ENCODE measurements at regions not wholly inside any gene's neighbourhood (a gene's known extent, or its start where the extent isn't known, plus 50 kb on each side); places are given as distances from the start of the nearest gene placed in this dataset.

DNA sequence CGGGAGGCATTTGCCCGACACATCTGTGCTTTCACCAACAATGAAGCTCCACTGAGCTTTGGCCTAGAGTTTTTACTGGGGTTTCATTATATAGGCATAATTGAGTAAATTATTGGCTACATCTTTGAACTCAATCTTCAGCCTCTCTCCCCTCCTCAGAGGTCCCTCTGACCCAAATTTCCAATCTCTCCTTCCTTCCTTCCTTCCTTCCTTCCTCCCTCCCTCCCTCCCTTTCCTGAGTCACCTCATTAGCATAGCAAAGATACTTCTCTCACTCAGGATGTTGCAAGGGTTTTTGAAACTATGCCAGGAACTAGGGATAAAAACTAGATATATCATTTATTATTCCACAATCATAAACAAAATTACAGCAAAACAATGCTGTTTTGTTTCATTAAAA lies 202.8 kb upstream of the PRNP start:
- TF ChIP-seq RAD21 (conservative IDR thresholded peaks at IDR 0.05 in 1 of 2, IDR thresholded peaks at IDR 0.05 in 1 of 2) = no peak
- no peak for TF ChIP-seq SMC3 (IDR thresholded peaks at IDR 0.05)
- no peak for TF ChIP-seq POLR2A (IDR thresholded peaks at IDR 0.05; ENCODE audit: low read length)
- TF ChIP-seq, protein P1, sequence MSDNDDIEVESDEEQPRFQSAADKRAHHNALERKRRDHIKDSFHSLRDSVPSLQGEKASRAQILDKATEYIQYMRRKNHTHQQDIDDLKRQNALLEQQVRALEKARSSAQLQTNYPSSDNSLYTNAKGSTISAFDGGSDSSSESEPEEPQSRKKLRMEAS (IDR thresholded peaks at IDR 0.05) = no peak
- no peak for TF ChIP-seq HDAC2 (IDR thresholded peaks at IDR 0.05)
- TF ChIP-seq, protein P2, sequence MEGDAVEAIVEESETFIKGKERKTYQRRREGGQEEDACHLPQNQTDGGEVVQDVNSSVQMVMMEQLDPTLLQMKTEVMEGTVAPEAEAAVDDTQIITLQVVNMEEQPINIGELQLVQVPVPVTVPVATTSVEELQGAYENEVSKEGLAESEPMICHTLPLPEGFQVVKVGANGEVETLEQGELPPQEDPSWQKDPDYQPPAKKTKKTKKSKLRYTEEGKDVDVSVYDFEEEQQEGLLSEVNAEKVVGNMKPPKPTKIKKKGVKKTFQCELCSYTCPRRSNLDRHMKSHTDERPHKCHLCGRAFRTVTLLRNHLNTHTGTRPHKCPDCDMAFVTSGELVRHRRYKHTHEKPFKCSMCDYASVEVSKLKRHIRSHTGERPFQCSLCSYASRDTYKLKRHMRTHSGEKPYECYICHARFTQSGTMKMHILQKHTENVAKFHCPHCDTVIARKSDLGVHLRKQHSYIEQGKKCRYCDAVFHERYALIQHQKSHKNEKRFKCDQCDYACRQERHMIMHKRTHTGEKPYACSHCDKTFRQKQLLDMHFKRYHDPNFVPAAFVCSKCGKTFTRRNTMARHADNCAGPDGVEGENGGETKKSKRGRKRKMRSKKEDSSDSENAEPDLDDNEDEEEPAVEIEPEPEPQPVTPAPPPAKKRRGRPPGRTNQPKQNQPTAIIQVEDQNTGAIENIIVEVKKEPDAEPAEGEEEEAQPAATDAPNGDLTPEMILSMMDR (IDR thresholded peaks at IDR 0.05) = no peak
- no peak for TF ChIP-seq MYC (IDR thresholded peaks at IDR 0.05; ENCODE audit: borderline replicate concordance, low read length)
- TF ChIP-seq SREBF2 (IDR thresholded peaks at IDR 0.05) = no peak
- TF ChIP-seq ZNF302 (CRISPR knock-in tag; IDR thresholded peaks at IDR 0.05) = no peak
- no peak for TF ChIP-seq POLR2AphosphoS2 (conservative IDR thresholded peaks at IDR 0.05; ENCODE audit: low read length)
- TF ChIP-seq, protein P3, sequence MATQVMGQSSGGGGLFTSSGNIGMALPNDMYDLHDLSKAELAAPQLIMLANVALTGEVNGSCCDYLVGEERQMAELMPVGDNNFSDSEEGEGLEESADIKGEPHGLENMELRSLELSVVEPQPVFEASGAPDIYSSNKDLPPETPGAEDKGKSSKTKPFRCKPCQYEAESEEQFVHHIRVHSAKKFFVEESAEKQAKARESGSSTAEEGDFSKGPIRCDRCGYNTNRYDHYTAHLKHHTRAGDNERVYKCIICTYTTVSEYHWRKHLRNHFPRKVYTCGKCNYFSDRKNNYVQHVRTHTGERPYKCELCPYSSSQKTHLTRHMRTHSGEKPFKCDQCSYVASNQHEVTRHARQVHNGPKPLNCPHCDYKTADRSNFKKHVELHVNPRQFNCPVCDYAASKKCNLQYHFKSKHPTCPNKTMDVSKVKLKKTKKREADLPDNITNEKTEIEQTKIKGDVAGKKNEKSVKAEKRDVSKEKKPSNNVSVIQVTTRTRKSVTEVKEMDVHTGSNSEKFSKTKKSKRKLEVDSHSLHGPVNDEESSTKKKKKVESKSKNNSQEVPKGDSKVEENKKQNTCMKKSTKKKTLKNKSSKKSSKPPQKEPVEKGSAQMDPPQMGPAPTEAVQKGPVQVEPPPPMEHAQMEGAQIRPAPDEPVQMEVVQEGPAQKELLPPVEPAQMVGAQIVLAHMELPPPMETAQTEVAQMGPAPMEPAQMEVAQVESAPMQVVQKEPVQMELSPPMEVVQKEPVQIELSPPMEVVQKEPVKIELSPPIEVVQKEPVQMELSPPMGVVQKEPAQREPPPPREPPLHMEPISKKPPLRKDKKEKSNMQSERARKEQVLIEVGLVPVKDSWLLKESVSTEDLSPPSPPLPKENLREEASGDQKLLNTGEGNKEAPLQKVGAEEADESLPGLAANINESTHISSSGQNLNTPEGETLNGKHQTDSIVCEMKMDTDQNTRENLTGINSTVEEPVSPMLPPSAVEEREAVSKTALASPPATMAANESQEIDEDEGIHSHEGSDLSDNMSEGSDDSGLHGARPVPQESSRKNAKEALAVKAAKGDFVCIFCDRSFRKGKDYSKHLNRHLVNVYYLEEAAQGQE (IDR thresholded peaks at IDR 0.05) = no peak

Measured in A549 (cell line).